ENCODE measurements at regions not wholly inside any gene's neighbourhood (a gene's known extent, or its start where the extent isn't known, plus 50 kb on each side); places are given as distances from the start of the nearest gene placed in this dataset.

DNA sequence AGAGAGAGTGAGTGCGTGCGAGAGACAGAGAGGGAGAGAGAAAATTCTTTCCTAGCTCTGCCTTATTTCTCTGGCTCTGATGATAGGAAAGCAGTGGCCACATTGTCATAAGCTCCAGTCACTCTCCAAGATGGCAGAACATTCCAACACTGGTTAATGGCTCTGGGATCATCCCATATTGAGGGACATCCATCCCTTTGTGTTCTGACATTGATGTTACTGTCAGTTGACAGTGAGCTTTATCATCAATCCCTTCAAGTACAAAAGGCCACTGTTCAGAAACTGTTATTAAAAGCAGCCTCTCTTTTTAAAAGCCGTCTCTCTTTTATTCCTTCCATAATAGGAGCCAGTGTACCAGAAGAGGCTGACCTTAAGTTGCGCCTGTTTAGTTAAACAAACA is 1084.9 kb upstream of the RBFOX1 start:
- DNase-seq = no peak

DNA sequence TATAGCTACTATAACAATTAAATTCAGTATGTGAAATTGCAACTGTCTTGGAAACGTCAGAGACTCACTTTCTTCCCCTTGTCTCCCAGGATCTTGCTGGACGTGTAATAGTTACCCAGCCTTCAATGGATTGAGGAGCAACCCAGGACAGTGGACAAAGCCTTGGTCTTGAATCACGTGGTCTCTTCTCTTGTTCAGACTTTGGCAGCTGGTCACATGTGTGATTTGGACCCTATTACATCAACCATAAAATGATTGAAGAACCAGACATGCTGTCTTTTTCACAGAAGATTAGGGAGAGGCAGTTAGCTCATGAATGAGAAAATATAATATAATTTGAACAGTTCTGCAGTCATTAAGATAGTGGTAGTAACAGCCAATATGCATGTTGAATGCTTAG is 1085.5 kb upstream of the RBFOX1 start:
- DNase-seq = no peak

DNA sequence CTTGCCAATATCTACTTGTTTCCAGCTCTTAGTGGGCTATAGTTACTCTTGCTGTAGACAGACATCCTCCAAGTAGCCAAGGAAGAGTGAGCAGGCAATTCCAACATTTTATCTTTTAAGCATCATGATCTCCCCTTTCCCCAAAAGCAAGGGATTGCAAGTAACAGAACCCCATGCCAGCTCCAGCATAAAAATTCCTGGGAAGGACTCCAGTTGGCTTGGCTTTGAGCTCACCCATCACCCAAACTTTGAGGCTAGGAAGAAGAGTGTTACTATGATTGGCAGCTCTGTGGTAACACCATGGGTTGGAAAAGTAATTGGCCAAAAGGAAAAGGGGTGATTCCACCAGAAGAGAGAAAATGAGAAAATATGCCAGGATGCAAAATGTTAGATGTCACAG is 1086.4 kb upstream of the RBFOX1 start:
- DNase-seq = no peak

DNA sequence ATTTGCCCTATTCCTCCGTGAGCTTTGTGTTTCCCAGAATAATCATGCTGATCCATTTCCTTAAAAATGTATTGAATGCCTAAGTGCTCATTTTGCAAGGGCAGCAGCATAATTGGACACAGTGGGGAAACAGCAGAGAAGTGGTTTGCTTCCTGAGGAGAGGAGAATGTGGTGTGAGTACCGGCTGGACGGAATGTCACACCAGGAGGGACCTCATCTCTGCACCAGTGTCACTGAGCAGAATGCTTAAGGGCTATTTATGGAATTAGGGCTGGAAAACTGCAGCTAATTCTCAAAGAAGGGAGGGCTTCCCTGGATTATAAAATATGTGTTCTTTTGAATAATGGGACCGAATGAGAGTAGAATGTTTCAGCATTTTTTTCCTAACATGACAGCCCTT is 1100.6 kb upstream of the RBFOX1 start:
- DNase-seq = no peak

DNA sequence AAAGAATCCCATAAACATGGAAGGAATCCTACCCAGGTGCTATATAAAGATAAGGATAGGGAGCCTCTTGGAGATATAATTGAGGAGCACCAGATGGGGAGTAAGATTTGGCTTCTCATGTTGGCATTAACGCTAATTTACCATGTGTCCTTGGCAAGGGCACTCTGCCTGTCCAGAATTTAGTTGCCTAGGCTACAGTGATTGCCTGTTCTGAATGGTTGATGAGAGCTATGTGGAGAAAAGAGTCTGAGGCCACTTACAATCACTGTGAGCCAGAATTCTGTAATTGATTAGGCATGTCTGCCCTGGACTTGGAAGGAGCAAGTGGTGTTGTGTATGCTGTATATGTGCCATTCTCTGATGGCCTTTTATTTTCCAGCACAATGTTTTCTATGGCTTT is 1101.2 kb upstream of the RBFOX1 start:
- no peak for DNase-seq

DNA sequence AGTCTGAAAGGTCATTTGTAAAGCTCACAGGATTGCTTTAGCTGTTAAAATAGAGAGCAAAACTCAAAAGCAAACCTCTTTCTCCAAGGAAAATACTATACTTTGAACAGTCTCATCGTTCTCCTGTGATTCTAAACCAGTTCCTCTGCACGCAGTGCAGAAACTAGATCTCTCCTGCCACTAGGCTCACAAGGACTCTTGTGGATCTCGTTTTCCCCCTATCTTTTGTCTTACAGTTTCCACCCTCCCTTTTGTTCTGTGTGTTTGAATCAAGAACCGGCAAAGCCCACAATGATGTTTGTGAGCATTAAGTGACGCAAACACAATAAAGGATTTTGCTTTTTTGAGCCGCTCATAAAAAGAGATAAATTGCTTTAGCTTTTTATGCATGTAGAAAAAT is 1103.5 kb upstream of the RBFOX1 start:
- no peak for DNase-seq

DNA sequence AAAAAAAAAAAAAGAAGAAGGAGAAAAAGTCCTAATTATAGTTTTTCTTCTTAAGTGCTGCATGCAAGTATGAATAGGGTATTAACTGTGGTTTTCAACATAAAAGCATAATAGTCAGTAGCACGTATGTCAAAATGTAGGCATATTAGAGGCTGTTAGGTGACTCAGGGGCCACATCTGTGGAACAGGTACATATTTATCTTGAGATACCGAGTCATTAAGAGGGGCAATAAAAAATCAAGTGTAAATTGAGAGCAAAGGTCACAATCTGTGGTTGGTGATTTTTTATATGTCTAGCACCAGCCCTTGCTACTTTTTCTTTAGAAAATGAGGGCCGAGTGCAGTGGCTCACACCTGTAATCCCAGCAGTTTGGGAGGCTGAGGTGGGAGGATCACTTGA is 1113.8 kb upstream of the RBFOX1 start:
- no peak for DNase-seq

DNA sequence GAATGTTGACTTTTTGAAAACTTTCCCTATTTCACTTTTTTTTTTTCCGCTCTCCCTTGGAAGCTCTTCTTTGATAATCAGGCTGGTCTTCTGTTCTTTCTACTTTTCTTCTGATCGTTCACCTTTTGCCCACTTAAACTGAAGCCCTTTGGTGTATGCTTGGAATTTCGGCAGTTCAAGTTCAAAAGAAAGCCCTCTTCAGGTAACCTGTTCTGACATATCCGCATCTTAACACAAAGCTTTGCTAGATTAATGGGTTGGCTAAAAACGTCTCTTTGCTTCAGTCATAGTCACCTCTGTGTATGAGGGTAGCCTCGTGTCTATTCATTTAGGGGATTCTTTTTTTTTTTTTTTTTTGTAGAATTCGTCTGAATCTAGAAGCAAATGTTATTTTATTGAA is 1115.8 kb upstream of the RBFOX1 start:
- DNase-seq = no peak

DNA sequence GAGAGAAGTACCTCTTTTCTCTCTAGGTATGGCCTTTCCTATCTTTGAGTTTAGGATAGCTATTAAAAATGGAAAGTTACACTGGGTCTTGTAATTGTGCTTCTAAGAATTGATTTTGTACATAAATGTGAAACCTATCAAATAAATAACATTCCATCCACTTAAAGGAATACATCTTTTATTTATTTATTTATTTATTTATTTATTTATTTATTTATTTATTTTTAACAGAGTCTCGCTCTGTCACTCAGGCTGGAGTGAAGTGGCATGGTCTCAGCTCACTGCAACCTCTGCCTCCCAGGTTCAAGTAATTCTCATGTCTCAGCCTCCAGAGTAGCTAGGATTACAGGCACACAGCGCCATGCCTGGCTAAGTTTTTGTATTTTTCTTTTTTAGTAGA is 1114.0 kb upstream of the EEF2KMT start:
- no peak for DNase-seq

DNA sequence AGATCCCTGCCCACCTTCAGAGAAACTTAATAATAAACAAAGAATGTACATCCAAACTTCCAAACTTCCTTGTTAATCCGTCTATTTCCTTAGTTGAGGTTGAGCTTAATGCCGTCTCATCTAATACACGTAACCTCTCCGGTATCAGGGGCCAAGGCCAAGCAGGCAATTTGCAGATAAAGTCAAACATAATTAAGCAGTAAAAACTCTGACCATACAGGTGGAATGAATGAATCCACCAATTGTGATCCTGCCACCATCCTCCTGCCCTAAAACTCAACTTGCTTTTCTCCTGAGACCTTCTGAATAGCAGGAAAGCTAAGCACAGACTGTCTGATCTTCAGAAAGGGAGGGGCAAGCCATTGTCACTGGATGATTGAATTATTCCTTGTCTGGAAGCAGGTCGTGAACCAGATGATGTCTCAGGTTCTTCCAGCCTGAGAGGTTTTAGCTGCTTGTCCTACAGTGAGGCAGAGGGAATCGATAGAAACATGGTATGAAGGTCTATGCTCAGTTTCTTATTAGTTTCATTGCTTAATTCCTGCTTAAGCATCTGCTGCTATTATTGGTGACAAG is 1111.8 kb upstream of the EEF2KMT start:
- DNase-seq = no peak

DNA sequence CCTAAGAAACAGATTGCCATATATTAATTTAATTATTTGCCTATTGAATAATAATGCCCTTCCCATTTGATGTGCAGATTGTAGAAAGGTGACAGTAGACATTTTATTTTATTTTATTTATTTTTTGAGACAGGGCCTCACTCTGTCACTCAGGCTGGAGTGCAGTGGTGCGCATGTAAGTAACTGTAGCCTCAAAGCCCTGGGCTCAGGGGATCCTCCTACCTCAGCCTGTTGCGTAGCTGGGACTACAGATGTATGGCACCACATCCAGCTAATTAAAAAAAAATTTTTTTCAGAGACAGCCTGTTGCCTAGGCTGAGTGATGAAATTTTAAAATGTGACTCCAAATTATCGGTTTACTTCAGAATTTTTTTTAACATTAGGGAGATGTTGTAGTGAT is 1110.0 kb upstream of the EEF2KMT start:
- DNase-seq = no peak

DNA sequence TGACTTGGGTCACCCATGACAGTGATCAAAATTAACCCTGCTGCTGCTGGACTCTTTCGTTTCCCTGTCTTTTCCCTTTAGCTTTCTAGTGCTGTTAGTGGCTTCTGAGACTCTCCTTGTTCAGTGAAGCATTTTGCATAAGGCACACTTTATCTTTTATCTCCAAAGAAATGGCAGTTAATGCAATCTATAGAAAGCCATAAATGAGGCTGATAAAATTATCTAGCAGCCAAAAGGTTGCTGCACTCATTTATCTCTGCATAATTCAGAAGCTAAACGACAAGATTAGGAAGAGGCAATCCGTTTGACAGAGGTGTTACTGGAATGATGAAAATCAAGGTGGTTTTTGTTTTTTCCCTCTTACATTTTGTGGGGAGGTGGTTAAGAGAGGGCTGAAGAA is 1109.5 kb upstream of the EEF2KMT start:
- DNase-seq = no peak

DNA sequence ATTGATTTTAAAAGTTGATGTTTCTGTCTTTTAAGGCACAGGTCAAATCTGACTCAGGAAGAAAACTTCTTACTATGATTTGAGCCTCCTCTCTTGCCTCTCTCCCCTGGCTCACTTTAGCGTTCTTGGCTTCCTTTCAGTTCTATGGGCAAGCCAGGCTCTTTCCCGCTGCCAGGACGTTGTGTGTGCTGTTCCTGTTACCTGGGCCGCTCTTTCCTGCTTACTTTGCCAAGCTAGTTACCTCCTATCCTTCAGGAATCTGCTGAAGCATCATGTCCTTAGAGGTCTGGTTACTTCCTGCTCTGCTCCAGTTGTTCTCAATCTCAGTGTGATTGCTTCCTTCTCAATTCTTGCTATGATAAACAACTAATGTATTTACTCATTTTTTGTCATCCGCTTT is 1108.5 kb upstream of the EEF2KMT start:
- DNase-seq = no peak

DNA sequence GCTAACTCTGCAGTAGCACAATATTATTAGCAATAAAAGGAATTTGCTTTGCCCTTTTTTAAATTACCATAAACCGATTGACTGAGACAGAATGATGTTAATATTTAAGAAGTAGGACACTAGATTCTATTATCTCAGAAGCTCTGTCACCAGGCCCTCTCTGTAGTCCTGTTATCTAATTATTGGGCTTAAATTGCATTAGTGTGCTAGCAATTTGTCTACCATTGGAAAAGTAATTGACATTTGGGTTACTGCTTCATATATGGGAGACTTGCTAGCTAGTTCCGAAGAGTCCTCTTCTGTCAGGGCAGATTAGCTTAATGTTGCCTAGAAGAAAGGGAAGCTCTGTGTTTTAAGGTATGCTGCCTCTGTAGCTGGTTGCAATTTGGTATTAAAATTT is 1107.3 kb upstream of the EEF2KMT start:
- DNase-seq = no peak

DNA sequence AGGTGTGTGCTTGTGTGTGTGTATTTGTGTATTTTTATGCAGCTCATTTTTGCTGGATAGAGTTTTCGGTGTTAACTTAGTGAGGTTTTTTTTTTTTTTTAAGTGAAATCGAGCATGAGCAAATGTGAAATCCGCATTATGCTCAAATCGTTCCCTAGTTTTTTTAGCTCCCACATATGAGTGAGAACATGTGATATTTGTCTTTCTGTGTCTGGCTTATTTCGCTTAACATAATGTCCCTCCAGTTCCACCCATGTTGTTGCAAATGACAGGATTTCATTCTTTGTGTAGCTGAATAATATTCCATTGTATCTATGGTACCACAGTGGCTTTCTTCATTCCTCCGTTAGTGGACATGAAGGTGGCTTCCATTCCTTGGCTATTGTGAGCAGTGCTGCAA is 1103.3 kb upstream of the EEF2KMT start:
- no peak for DNase-seq

DNA sequence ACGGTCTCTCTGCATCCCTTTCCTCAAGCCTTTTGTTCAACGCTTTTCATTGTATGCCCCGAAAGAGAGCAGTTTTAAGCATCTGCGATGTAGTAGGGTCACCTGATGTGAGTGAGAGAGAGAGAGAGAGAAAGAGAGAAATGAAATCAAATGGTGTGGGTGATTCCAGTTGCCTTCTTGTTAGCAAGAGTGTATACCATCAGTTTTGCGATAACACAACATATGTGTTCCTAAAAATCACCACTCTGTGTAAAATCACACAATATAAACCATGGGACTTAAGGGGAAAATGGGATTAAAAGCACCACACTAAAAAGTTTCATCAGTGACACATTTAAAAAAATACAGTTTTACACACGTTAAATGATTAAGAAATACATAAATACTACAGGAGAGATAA is 1102.7 kb upstream of the EEF2KMT start:
- no peak for DNase-seq

DNA sequence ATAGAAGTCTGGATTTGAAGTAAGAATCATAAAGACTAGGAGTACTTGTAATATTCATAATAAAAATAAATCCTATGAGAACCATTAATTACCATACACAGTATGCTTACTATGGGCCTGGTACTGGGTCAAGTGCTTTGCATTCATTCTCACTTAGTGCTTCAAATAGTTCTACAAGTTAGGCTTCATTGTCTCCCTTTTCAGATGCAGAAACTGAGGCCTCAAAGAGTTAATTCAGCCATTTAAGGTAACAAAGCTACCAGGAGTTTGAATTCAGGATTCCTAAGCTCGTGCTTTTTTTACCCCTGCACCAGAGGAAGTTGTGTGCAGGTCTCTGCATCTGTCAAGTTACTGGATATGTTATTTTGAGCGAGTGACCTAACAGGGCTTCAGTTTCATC is 1098.4 kb upstream of the EEF2KMT start:
- no peak for DNase-seq

DNA sequence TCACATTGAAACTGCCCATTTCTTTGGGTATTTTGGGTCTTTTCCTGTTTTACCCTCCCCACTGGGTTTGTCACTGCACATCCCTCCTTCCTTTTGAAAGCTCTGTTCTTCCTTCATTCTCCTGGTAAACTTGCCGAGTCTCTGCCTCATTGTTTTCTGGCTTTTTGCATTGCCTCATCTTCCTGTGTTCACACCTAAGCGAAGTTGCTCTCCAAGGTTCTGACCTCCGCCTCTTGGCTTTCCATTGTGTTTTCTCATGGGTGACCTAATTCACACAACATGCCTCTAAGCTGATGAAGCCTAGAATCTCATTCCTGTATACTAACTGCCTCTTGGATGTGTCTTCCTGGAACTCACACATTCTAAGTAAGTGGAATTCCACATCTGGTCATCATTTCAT is 1096.1 kb upstream of the EEF2KMT start:
- no peak for DNase-seq

DNA sequence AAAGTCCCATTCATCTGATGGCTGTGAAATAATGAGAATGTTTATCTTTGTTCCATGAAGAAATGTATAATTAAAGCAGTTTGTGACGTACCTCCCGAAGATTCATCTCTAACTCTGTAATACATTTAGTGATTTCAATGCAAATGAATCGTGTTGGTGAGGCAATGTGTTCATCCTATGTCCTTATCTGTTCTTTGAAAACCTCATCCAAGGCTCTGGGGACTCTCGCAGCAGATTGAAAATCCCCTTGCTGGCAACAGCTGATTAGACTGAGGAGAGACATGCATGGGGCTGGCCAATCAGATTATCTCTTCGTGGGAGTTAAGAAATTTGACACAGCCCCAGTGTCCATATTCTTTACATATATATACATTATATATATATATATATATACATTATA is 1095.4 kb upstream of the EEF2KMT start:
- no peak for DNase-seq

DNA sequence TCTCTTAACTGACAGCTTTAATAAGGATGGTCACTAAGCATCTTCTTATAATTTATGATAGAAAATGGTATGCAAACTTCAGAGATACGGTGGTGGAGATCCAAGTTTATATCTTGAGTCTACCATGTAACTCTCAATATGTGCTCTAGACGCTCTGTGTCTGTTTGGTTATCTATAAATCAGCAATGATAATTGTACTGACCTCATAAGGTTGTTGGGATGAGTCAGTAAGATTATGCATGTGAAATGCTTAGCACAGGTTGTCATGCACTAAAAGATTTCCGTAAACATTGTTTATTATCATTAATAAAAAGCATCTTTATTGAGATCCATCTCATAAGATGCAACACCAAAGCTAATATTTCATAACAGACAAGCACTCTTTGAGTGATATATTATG is 1094.9 kb upstream of the EEF2KMT start:
- no peak for DNase-seq

DNA sequence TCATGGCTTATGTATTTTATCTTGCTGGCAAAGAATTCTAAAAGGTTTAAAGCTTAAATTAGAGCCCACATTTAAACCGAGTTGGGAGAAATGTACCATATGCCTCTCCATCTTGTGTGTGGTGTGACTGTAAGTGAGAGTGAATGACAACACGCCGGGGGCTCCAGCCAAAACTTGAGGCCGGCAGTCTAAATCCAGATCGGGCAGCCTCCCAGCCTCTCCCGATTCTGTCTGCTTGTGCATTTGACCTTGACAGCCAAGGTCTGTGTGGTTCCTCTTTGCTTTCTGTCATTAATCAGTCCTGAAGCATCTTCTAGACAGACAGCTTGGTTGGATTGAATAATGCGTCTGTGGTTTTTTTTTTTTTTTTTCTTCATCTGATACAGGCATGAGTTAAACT is 1093.2 kb upstream of the EEF2KMT start:
- DNase-seq = no peak

DNA sequence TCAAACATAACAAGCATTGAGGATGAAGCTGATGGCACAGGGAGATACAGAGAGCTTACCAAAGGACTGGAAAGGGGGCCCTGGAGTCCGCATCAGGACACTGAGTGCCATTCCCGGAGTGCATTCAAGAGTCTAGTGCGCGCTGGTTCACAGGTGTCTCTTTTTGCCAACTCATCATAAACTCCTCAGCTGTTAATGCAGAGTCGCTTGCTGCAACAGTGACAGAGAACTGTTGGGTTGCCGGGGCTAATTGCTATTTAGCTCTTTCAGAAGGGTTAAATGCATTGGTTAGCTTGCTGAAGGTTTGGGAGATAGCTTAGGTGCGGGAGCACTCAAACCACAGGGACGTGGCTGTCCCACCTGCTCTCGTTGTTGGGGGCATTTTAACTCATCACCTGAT is 1091.6 kb upstream of the EEF2KMT start:
- DNase-seq = no peak

DNA sequence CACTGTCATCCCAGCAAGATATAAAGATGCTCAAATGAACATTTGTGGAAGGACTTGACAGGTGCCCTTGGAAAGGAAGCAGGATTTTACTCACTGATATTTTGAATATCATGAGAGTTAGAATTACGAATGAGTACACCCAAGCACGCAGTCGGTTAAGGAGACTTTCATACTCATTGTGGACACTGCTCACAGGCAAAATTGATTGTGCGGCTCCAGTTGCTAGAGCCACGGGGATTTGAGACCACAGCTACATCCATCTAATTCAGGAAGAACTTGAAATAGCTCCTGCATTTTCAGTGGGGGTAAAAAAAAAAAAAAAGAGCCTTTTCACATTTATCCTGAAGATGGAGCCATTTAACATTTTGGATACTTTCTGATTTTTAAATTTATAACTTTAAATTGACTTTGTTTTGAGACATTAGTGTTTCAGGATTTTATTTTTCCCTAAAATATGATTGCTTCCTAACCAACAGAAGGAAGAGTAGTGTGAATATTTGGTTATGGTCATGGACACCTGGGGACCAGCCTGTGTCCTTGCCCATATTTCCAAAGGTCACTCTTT is 1080.1 kb upstream of the EEF2KMT start:
- no peak for DNase-seq

DNA sequence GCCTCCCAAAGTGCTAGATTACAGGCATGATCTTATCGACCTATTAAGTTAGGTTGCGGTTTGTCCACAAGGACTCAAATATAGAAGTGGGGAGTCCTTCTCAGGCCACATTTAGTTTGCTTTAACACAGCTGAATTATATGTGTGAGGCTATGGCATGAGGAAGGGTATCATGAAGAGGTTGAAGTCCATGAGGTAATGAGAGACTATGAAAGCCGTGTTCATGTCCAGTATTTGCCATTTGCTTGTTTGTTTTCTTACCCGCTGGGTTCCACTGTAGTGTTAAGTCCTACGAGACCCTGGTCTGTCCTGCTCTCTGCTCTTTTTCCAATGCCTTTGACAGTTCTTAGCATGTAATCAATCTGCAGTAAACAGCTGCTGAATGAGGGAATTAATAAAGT is 1072.4 kb upstream of the EEF2KMT start:
- DNase-seq = no peak

DNA sequence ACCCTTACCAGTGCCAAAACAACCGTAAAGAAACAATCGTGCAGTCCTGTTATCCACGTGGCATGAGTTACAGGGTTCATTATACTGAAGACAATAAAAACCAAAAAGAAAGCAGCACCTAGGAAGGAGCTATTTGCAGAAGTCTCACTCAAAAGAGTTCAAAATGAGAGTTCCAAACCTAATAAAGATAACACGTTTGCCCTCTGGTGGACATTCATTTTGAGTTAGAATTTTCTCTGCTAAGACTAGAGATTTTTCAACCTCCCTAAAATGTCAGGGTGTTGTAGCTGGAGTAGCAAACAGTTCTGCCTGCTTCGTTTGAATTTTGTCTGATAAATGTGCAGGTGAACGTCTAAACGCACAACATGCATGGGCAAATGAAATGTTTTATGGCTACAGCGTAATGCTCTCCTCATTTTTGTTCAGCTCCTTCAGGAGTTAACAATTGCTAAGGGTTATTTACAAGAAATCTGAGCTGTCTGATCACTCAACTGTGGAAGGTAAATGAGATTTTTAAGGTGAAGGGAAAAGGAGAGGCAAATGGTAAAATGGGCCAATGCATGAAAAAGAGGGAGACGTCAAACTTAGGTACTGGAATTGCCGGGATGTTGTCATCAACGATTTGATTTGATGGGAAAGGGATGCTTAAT is 1067.9 kb upstream of the EEF2KMT start:
- DNase-seq = no peak
